OCI-M1 (cell line): ENCODE measurements at regions not wholly inside any gene's neighbourhood (a gene's known extent, or its start where the extent isn't known, plus 50 kb on each side); places are given as distances from the start of the nearest gene placed in this dataset.

ENCODE experiments used
- DNase-seq: peaks from one replicate; lab custom pipeline; 2025; lab: John Stamatoyannopoulos, UW

- no peak for DNase-seq
These were observed 1381.4 kb downstream of the TBC1D22A start for GRCh38 chr22:48143856-48144255.

GRCh38 chr22:48142388-48142787 is 1379.9 kb downstream of the TBC1D22A start:
- no peak for DNase-seq

- DNase-seq: no peak
These were observed 1378.9 kb downstream of the TBC1D22A start for GRCh38 chr22:48141301-48141700.

DNA sequence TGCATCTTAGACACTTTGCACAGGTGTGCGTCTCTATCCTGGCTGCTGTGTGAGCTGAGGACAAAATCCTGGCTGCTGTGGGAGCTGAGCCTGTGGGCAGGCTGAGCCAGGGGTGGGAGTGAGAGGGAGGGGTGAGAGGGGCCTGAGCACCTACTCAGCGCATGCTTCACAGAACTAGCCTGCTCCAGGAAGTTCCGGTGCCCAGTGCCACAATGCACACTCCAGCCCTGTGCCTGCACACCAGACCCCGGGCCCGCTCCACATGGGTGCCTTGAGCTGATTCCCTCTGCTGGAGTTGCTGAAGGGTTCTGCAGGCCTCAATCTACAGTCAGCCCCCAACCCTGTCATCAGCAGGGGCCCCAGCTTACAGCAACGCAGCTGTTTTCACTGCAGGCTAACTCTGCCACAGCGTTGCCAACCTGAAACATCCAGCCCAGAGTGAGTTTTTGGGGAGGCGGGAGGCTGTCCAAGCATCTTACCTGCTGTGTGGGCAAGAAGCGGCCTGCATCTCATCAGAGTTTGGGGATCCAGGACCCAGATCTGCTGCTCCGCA is 1377.9 kb downstream of the TBC1D22A start:
- no peak for DNase-seq

- DNase-seq: no peak
These were observed 1377.3 kb downstream of the TBC1D22A start for GRCh38 chr22:48139776-48140175.

DNA sequence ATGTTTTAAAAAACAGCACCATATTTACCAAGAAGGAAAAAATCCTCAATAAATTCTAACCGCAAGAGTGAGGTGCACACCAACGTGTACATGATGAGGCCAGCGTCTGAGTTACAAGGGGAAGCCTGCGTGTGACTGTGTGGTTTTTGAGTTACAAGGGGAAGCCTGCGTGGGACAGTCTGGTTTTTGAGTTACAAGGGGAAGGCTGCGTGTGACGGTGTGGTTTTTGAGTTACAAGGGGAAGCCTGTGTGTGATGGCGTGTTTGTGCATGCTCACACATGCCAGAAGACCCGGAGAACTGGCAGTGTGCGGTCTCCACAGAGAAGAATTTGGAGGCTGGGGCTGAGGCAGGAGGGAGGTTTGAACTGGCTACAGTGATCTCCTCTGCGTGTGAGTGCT is 1376.4 kb downstream of the TBC1D22A start:
- DNase-seq: no peak

- no peak for DNase-seq
These were observed 1376.0 kb downstream of the TBC1D22A start for GRCh38 chr22:48138427-48138826.

DNA sequence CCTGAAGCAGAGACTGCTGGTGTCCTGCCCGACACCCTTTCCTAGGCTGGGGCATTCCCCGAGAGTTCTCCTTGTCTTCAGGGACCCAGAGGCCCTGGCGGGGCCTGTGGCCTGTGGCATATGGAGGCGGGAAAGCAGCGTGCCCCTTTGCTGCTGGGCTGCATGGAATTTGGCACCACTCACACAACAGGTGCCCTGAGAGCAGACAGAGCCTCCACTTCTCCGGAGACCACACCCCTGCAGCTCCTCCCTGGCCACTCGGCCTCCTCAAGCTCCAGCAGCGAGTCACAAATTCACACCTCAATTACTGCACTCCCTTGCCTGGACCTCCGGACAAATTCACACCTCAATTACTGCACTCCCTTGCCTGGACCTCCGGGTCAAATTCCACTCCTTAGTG is 1375.2 kb downstream of the TBC1D22A start:
- no peak for DNase-seq

DNA sequence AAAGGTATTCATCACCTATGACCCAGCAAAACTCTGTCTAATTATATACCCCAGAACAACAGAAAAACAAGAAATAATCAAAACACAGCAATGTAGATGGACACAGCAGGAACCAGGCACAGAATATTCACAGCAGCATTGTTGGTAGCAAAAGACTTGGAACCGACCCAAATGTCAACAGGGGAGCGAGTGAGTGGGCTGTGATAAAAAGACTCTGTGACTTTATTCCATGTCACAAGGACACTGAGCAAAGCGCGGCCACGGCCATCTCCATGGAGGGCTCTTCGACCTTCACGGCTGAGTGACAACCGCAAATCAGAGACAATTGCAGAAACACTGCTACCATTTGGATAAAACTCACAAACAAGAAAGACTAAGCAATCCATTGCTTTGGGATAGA is 1373.1 kb downstream of the TBC1D22A start:
- no peak for DNase-seq

DNA sequence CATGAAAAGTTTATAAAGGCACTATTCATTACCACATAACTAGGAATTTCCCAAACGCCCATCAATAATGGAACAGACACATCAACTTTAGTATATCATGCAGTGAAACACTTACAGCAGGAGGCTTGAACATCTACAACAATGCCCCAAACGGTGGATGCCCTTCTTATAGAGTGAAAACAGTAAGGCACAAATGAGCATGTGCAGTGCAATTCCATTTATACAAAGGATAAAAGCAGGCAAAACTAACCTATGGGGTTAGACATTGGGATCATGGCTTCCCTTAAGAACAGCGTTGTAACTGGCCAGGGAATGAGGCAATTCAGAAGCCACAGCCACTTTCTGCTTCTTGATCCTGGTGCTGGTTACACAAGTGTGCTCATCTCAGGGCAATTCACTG is 1363.0 kb downstream of the TBC1D22A start:
- no peak for DNase-seq

DNA sequence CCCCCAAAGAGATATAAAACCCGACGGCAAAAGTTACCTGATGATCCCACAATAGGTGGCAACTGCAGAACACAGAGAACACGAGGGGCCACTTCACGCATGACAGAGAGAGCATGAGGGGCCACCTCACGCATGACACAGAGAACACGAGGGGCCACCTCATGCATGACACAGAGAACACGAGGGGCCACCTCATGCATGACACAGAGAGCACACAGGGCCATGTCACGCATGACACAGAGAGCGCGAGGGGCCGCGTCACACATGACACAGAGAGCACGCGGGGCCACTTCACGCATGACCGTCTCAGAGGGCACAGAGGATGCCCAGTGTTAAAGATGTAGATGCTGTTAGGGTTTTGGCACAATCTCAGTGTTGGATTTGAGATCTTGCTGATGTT is 1359.5 kb downstream of the TBC1D22A start:
- DNase-seq: no peak

- DNase-seq: no peak
These were observed 1356.2 kb downstream of the TBC1D22A start for GRCh38 chr22:48118654-48119053.

- no peak for DNase-seq
These were observed 1354.4 kb downstream of the TBC1D22A start for GRCh38 chr22:48116871-48117270.

DNA sequence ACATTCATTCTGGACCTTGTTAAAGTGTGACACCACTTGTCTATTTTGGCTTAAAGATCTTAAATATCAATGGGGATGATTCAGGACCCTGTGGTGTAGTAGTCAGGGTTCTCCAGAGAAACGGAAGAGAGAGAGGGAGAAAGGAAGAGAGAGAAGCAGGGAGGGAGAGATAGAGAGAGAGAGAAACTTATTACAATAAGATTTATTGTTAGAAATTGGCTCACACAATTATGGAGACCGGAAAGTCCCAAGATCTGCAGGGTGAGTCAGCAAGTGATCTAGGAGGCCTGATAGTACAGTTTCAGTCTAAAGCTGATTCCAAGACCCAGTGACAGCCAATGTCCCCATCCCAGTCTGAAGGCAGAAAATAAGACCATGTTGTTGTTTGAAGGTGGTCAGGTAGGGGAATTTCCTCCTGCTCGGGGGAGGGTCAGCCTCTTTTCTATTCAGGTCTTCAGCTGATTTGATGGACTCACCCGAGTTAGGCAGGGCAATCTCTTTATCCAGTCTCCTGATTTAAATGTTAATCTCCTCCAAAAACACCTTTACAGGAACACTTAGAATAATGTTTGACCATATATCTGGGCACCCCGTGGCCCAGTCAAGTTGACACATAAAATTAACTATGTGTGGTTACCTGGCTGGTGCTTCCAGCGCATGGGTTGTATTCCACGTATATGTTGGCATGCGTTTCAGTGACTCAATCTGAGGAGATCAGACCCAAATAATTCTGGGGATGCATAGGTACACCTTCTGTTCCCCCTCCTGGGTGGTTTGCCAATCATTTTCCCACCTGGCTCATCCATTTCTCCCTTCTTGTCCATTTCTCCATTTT is 1350.5 kb downstream of the TBC1D22A start:
- DNase-seq: peak; percentile 9

GRCh38 chr22:48106715-48107259 is 1344.3 kb downstream of the TBC1D22A start:
- DNase-seq: no peak

- no peak for DNase-seq
These were observed 1343.8 kb downstream of the TBC1D22A start for GRCh38 chr22:48106215-48106614.

- DNase-seq: no peak
These were observed 1342.8 kb downstream of the TBC1D22A start for GRCh38 chr22:48105259-48105658.

GRCh38 chr22:48104766-48105165 is 1342.3 kb downstream of the TBC1D22A start:
- DNase-seq: no peak

- no peak for DNase-seq
These were observed 1341.8 kb downstream of the TBC1D22A start for GRCh38 chr22:48104102-48104738.

- DNase-seq: no peak
These were observed 1340.9 kb downstream of the TBC1D22A start for GRCh38 chr22:48103126-48103875.

DNA sequence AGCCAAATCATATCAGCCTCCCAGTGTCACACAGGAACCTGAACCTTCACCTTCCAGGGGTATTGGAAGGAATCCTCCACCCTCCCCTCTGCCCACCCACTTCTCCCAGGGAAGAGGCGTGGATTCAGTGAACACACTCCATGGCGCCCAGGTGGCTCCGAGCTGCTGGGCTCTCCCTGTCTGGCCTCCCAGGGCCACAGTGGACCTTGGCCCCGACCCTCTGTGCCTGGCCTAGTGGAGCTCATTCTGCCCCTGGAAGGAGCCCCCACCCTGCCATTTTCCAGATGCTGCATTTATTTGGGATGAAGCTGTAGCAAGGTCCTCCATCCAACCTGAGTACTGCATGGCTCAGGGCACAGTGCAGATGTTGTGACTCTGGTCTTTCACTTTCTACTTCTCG is 1340.1 kb downstream of the TBC1D22A start:
- DNase-seq: no peak

DNA sequence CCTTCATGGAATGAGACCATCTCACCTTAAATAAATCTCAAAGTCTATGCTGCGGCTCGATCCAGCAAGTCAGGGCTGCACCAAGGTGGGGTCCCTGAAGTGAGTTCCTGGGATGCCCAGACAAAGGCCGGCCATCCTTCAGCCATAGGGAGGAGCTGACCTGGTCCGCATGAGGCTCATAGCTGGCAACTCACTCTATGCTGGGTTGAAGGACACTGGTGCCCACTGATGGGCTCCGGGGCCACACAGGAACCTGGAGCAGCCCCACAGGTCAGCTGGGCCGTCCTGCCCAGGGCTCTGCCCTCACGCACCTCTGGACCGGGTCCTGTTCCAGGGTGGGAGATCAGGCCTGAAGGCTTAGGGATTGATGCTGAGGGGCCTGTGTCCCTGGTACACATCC is 1339.3 kb downstream of the TBC1D22A start:
- no peak for DNase-seq
